ENCODE measurements at regions not wholly inside any gene's neighbourhood (a gene's known extent, or its start where the extent isn't known, plus 50 kb on each side); places are given as distances from the start of the nearest gene placed in this dataset.

DNA sequence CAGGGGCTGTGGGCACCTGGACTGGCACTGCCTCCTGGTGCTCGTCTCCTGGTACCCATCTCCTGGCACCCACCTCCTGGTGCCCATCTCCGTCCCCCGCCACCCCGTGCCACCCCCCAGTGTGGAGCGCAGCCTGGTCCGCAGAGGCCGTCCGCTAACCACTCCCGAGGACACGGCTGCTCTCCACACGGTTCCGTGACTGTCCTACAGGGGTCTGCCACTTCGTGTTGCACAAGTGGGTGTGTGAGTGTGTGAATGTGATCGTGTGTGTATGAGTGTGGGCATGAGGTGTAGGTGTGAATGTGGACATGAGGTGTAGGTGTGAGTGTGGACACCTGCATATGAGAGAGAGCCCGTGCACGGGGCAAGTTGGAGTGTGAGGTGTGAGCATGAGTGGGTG lies 119.4 kb upstream of the HS6ST1 start:
- DNase-seq (ENCODE audit: low read depth) = no peak
- TF ChIP-seq, protein P1, sequence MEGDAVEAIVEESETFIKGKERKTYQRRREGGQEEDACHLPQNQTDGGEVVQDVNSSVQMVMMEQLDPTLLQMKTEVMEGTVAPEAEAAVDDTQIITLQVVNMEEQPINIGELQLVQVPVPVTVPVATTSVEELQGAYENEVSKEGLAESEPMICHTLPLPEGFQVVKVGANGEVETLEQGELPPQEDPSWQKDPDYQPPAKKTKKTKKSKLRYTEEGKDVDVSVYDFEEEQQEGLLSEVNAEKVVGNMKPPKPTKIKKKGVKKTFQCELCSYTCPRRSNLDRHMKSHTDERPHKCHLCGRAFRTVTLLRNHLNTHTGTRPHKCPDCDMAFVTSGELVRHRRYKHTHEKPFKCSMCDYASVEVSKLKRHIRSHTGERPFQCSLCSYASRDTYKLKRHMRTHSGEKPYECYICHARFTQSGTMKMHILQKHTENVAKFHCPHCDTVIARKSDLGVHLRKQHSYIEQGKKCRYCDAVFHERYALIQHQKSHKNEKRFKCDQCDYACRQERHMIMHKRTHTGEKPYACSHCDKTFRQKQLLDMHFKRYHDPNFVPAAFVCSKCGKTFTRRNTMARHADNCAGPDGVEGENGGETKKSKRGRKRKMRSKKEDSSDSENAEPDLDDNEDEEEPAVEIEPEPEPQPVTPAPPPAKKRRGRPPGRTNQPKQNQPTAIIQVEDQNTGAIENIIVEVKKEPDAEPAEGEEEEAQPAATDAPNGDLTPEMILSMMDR (IDR thresholded peaks at IDR 0.05; ENCODE audit: insufficient read depth, low read depth, low read length, missing control alignments) = no peak
- no peak overlapping the region for H3K4me3 ChIP-seq (ENCODE audit: low read length)

DNA sequence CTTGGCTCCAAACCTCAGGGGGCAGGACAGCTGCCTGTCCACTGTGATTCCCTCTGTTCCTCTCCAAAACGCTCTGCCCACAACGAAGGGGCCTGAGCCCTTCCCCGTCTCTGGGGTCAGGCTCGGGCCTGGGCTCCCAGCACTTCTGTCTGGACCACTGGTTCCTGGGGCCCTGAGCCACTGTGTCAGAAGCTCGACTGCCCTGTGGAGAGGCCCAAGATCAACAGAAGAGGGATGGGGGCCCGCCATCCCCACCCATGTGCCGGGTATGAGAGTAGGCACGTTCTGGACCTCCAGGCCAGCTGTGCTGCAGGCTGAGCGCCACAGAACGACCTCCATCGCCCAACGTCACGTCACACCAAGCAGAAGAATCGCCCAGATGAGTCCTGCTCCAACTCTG lies 119.9 kb upstream of the HS6ST1 start:
- TF ChIP-seq, protein P1 (IDR thresholded peaks at IDR 0.05; ENCODE audit: insufficient read depth, low read depth, low read length, missing control alignments) = no peak
- DNase-seq (ENCODE audit: low read depth) = no peak
- no peak overlapping the region for H3K4me3 ChIP-seq (ENCODE audit: low read length)

DNA sequence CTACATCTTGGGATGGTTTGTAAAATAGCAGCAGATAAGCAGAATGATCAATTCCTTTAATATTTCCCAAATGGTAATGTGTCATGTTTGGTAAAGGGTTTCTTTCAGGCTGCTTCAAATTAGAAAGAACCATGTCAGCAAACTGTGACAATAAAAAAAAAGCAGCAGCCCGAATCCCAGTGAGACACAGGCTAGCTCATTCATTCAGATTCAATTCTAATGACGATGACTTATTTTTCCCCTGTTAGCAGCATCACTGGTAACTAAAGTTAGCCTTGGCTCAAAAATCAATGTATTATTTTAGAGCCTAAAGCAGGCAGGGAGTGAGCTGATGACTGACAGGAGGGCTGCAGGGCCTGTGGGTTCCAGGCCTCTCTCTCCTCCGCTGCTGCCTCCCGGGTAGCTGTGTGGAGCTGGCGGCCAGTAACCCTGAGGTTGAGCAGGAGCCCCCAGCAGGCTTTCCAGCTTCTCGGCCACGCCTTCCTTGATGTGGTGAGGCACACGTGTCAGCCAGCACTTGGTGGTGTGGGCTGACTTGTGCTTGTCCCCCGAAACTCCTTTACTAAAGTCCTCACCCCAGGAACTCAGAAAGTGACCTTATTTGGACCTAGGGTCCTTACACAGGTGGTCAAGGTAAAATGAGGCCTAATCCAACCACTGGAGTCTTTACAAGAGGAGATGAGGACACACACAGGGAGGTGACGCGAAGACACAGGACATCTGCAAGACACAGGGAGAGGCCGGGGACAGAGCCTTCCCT lies 120.5 kb upstream of the HS6ST1 start:
- DNase-seq (ENCODE audit: low read depth) = no peak
- TF ChIP-seq, protein P1 (IDR thresholded peaks at IDR 0.05; ENCODE audit: insufficient read depth, low read depth, low read length, missing control alignments) = no peak
- no peak overlapping the region for H3K4me3 ChIP-seq (ENCODE audit: low read length)

DNA sequence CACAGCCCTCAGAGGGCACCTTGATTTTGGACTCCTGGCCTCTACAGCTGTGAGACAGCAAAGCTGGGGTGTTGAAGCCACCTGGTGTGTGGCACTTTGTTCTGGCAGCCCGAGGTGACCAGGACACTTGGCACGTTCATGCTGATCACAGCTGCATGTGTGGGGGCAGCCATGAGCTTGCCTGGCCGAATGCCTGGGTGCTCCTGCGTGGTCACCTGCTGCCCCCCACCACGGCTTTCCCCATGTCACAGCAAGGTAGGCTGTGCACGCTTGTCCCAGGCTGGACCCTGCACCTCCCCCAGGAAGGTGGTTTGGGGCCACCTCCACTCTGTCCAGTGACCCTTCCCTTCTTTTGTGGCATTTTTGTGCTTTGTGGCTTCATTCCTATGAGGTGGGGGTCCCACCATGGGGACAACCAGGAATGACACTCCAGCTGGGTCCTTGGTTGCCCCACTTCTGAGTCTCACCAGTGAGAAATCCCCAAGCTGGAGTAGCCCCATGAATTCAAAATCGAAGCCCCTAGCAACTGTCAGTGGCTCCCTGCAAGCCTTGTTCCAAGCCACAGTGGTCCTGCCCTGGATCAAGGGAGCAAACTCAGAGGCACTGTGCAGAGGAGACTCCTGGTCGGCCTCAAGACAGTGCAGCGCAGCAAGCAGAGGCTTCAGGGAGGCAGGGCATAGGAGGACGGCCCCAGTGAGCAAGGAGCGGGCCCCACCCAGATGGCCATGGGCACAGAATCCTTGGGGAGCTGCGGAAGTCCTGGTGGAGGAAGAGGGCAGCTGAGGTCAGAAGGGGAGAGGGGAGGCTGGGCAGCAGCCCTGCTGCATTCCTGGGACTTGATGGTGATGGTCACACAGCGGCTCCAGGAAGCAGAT lies 121.4 kb upstream of the HS6ST1 start:
- H3K4me3 ChIP-seq (ENCODE audit: low read length) = no peak overlapping the region
- DNase-seq (ENCODE audit: low read depth) = no peak
- TF ChIP-seq, protein P1 (IDR thresholded peaks at IDR 0.05; ENCODE audit: insufficient read depth, low read depth, low read length, missing control alignments) = no peak

DNA sequence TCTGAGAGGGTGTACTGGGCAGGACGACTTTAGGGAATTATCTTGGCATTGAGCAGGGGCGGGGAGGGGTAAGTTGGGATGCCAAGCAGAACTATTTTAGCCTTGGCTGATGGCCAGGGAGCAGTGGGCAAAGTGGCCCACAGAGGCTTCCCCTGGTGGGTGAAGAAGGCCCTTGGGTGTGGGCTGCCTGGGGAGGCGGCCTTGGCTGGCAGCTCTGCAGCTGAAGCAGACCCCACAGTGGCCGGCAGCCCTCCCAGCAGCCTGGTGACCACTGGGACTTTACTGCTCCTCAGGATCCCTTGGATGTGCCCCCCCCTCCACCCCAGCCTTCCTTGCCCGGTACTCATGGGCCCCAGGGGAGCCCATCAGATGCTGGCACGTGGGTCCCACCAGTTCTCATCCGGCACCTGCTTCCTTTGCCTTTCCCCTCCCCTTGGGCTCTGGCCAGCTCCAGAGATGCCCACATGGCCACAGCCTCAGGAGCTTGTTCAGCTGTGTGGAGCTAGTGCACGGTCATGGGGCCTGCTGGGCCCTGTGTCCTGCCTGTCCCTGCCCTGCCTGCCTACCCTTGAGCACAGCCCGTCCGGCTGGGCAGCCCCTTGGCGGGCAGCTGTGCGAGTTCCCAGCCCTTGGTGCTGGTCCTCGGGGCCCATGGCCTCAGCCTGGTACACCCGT lies 122.1 kb upstream of the HS6ST1 start:
- no peak for DNase-seq (ENCODE audit: low read depth)
- TF ChIP-seq, protein P1 (IDR thresholded peaks at IDR 0.05; ENCODE audit: insufficient read depth, low read depth, low read length, missing control alignments) = no peak
- H3K4me3 ChIP-seq (ENCODE audit: low read length) = no peak overlapping the region

DNA sequence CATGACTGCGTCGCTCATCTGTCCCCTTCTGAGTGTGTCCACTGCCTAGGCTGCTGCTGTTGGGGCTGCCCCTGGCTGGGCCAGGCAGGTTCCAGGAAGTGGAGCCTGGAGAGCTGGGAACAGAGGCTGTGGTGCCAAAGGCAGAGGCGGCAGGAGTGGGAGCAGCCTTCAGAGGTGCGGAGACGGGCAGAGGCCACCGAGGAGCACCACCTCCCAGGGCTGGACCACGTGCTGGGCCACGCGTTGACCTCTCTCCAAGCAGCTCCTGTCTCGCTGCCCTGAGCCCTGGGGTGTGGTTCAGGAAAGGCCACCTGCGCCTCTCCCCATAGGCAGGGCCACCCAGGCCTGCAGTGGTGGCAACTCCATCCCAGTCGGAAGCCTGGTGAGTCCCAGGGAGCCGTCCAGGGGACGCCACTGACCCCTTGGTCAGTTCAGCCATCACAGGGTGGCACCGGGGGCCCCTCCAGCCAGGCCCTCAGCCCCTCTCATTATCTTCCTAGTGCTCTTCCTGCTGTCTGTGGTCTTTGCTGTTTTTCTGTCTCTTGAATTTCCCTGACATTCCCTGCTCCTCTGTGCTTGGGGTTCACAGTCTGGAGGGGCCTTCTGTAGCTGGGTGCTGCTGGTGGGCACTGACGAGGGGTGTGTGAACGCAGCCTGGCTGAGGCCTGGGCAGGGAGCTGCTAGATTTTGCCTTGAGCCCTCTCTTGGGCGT lies 122.8 kb upstream of the HS6ST1 start:
- H3K4me3 ChIP-seq (ENCODE audit: low read length) = no peak overlapping the region
- no peak for DNase-seq (ENCODE audit: low read depth)
- TF ChIP-seq, protein P1 (IDR thresholded peaks at IDR 0.05; ENCODE audit: insufficient read depth, low read depth, low read length, missing control alignments) = no peak

All from epithelial cell of esophagus (primary cell).